Duodenal mucosa (tissue), 2 donors: ENCODE measurements at regions not wholly inside any gene's neighbourhood (a gene's known extent, or its start where the extent isn't known, plus 50 kb on each side); places are given as distances from the start of the nearest gene placed in this dataset.

Experiments used
- H3K27ac ChIP-seq: one replicate; pipeline ENCODE4 v1.7.0; 2013; ENCODE audit warnings: low read depth, low read length
- H3K27me3 ChIP-seq, 2 donors: one replicate each; pipeline ENCODE4 v1.7.0; 2013; ENCODE audit warnings: low read length in 2 of 2, control low read depth in 1 of 2; ENCODE audit not compliant: insufficient read depth in 2 of 2, control insufficient read depth in 1 of 2
- H3K36me3 ChIP-seq, 2 donors: one replicate each; pipeline ENCODE4 v1.7.0; 2013; ENCODE audit warnings: low read length in 2 of 2, control low read depth in 1 of 2; ENCODE audit not compliant: insufficient read depth in 2 of 2, control insufficient read depth in 1 of 2
- H3K4me1 ChIP-seq, 2 donors: one replicate each; pipeline ENCODE4 v1.7.0; 2013; ENCODE audit warnings: low read length in 2 of 2, control low read depth in 1 of 2; ENCODE audit not compliant: insufficient read depth in 2 of 2, control insufficient read depth in 1 of 2
- H3K4me3 ChIP-seq, 2 donors: one replicate each; pipeline ENCODE4 v1.7.0; 2013; ENCODE audit warnings: low read length in 2 of 2, low read depth in 1 of 2
- H3K9ac ChIP-seq, 2 donors: one replicate each; pipeline ENCODE4 v1.7.0; 2013; ENCODE audit warnings: low read length in 2 of 2, low read depth in 1 of 2
- H3K9me3 ChIP-seq, 2 donors: one replicate each; pipeline ENCODE4 v1.7.0; 2013; ENCODE audit warnings: low read length in 2 of 2, control low read depth in 1 of 2; ENCODE audit not compliant: control insufficient read depth in 1 of 2

- Histone ChIP-seq H3K9ac (no peak overlapping the region), H3K9me3 (no peaks in the 10 kb centered on the region), H3K27ac (no peak overlapping the region), H3K4me1 (peaks cover 0 to 6% of the 10 kb centered on the region in 2 donors), H3K27me3 (no peaks in the 10 kb centered on the region), H3K4me3 (no peak overlapping the region), H3K36me3 (no peaks in the 10 kb centered on the region)
These were observed 90.9 kb upstream of the GRAMD2B start for GRCh38 chr5:126332326-126332725.

GRCh38 chr5:126334760-126335159 lies 88.4 kb upstream of the GRAMD2B start:
- no peaks in the 10 kb centered on the region for H3K36me3 ChIP-seq
- H3K4me1 ChIP-seq: peaks cover 0 to 11% of the 10 kb centered on the region in 2 donors
- no peak overlapping the region for H3K4me3 ChIP-seq
- H3K27me3 ChIP-seq: no peaks in the 10 kb centered on the region
- H3K27ac ChIP-seq: no peak overlapping the region
- H3K9ac ChIP-seq: no peak overlapping the region
- no peaks in the 10 kb centered on the region for H3K9me3 ChIP-seq

DNA sequence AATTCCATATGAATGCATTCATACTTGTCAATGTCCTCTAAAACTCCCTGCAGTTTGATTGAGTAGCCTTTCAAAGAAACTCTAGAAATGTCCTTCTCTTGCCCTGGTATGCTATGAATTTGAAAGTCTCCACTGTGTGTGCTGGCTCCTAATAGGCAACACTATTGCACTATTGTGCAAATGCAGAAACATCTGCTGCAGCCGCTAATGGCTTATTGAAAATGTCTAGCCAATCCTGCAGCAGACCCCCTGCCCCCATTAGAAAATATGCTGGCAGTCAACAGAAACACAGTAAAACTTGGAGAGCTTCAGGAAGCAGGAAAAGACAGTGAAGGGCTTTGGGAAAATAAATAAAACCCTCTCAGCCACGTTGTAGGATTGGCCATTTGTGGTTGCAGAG lies 87.3 kb upstream of the GRAMD2B start:
- Histone ChIP-seq H3K27ac (no peak overlapping the region), H3K4me1 (peaks cover 0 to 11% of the 10 kb centered on the region in 2 donors), H3K27me3 (no peaks in the 10 kb centered on the region), H3K9me3 (no peaks in the 10 kb centered on the region), H3K9ac (no peak overlapping the region), H3K36me3 (no peaks in the 10 kb centered on the region), H3K4me3 (no peak overlapping the region)

GRCh38 chr5:126338635-126339034 lies 84.6 kb upstream of the GRAMD2B start:
- H3K9ac ChIP-seq: no peak overlapping the region
- no peaks in the 10 kb centered on the region for H3K9me3 ChIP-seq
- H3K4me3 ChIP-seq: no peak overlapping the region
- H3K4me1 ChIP-seq: peaks cover 0 to 5% of the 10 kb centered on the region in 2 donors
- no peaks in the 10 kb centered on the region for H3K36me3 ChIP-seq
- H3K27me3 ChIP-seq: no peaks in the 10 kb centered on the region
- no peak overlapping the region for H3K27ac ChIP-seq

DNA sequence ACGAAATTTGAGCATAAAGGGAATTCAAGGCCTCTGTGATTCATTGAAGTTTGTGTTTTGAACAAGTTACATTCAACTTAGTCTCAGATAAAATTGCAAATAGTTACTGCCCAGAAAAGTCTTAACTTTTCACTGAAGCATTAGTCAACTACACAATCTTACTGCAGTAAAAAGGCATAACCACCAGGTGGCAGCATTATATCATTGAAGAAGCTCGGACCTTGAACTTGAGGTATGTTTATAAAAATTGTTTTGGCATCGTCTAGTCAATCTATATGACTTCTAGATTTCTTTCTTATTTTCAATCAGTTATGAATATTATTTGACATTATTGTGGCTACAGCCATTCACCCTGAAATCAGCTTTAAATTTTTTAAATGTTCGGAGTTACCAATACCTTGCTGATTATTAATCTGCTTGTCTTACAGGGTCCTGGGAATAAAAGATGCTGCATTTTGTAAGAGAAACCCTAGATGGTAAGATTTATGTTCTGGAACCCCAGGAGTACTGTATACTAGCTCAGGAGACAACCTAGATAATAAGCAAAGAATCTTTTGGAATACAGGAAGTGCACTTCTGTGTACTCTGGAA lies 83.9 kb upstream of the GRAMD2B start:
- no peaks in the 10 kb centered on the region for H3K9me3 ChIP-seq
- H3K36me3 ChIP-seq: no peaks in the 10 kb centered on the region
- H3K27me3 ChIP-seq: no peaks in the 10 kb centered on the region
- H3K4me3 ChIP-seq: no peak overlapping the region
- H3K9ac ChIP-seq: no peak overlapping the region
- peaks cover 0 to 5% of the 10 kb centered on the region in 2 donors for H3K4me1 ChIP-seq
- H3K27ac ChIP-seq: no peak overlapping the region

GRCh38 chr5:126341906-126342630 lies 81.1 kb upstream of the GRAMD2B start:
- Histone ChIP-seq H3K27ac (no peak overlapping the region), H3K9ac (no peak overlapping the region), H3K36me3 (no peaks in the 10 kb centered on the region)

GRCh38 chr5:126348855-126349635 lies 74.2 kb upstream of the GRAMD2B start:
- Histone ChIP-seq H3K9me3 (no peaks in the 10 kb centered on the region), H3K27ac (no peak overlapping the region), H3K9ac (no peak overlapping the region), H3K4me3 (no peak overlapping the region), H3K36me3 (no peaks in the 10 kb centered on the region), H3K4me1 (peaks cover 4 to 10% of the 10 kb centered on the region in 2 donors), H3K27me3 (no peaks in the 10 kb centered on the region)

More at GRCh38 chr5:126341906-126342630, 81.1 kb upstream of the GRAMD2B start:
- H3K9me3 ChIP-seq: no peaks in the 10 kb centered on the region
- peaks cover 0 to 5% of the 10 kb centered on the region in 2 donors for H3K4me1 ChIP-seq
- H3K4me3 ChIP-seq: no peak overlapping the region
- H3K27me3 ChIP-seq: no peaks in the 10 kb centered on the region

DNA sequence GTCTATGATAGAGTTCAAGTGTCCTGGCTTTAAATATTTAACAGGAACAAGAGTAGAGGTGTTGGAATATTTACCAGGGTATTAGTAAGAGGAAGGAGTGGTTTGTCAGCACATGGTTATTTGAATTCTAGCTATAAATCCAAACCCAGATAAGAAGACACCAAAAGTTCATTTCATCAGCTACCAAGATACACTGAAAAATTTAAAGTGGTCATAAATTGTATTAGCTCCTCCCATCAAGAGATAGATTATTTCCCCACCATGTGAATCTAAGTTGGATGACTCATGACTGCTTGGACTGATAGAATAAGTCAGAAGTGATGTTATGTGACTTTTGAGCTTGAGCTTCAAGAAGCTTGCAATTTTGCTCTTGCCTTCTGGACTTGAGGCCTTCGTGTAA lies 72.1 kb upstream of the GRAMD2B start:
- H3K27me3 ChIP-seq: no peaks in the 10 kb centered on the region

GRCh38 chr5:126354012-126354857 lies 69.0 kb upstream of the GRAMD2B start:
- H3K4me3 ChIP-seq: peak overlapping the region; percentile 35 to 50
- no peaks in the 10 kb centered on the region for H3K36me3 ChIP-seq

More for the DNA sequence above, 72.1 kb upstream of the GRAMD2B start:
- Histone ChIP-seq H3K4me1 (peaks cover 9 to 16% of the 10 kb centered on the region in 2 donors), H3K9ac (no peak overlapping the region), H3K27ac (no peak overlapping the region), H3K4me3 (no peak overlapping the region), H3K9me3 (no peaks in the 10 kb centered on the region), H3K36me3 (no peaks in the 10 kb centered on the region)

More at GRCh38 chr5:126354012-126354857, 69.0 kb upstream of the GRAMD2B start:
- Histone ChIP-seq H3K4me1 (peaks cover 24 to 40% of the 10 kb centered on the region in 2 donors), H3K27ac (no peak overlapping the region), H3K27me3 (no peaks in the 10 kb centered on the region), H3K9me3 (no peaks in the 10 kb centered on the region), H3K9ac (peak overlapping the region in 1 of 2 donors; percentile 45)
